MM.1S (cell line): ENCODE measurements at regions not wholly inside any gene's neighbourhood (a gene's known extent, or its start where the extent isn't known, plus 50 kb on each side); places are given as distances from the start of the nearest gene placed in this dataset.

Experiments used
- DNase-seq: peaks from one replicate; pipeline ENCODE4 v3.0.0-alpha.2; 2015
- H2AFZ ChIP-seq: fragments of 300-600 bp; sonication (generic); 2 replicates; pipeline ENCODE4 v1.6.0; 2016; ENCODE audit warnings: antibody characterized with exemption, low read length
- H3F3A ChIP-seq: fragments of 300-600 bp; sonication (generic); 2 replicates; pipeline ENCODE4 v1.6.1; 2016; ENCODE audit warnings: mild to moderate bottlenecking, antibody characterized with exemption, low read length, moderate library complexity, mixed read lengths; ENCODE audit not compliant: insufficient read depth
- H3K27ac ChIP-seq: fragments of 300-600 bp; sonication (generic); 2 replicates; pipeline ENCODE4 v1.5.1; 2016; ENCODE audit warnings: mild to moderate bottlenecking, low read length
- H3K27me3 ChIP-seq: fragments of 300-600 bp; sonication (generic); replicated peaks from 2 replicates; pipeline ENCODE4 v1.6.0; 2016; ENCODE audit warnings: low read length; ENCODE audit not compliant: insufficient read depth
- H3K36me3 ChIP-seq: fragments of 300-600 bp; sonication (generic); replicated peaks from 2 replicates; pipeline ENCODE4 v1.6.1; 2016; ENCODE audit warnings: mild to moderate bottlenecking, low read length, mixed read lengths; ENCODE audit not compliant: insufficient read depth
- H3K4me1 ChIP-seq: fragments of 300-600 bp; sonication (generic); 2 replicates; pipeline ENCODE4 v1.6.1; 2016; ENCODE audit warnings: low read length, mixed read lengths
- H3K4me2 ChIP-seq: fragments of 300-600 bp; sonication (generic); 2 replicates; pipeline ENCODE4 v1.6.0; 2016; ENCODE audit warnings: low read depth, low read length
- H3K4me3 ChIP-seq: fragments of 300-600 bp; sonication (generic); 2 replicates; pipeline ENCODE4 v1.5.1; 2016; ENCODE audit warnings: low read length, mixed read lengths
- H3K79me2 ChIP-seq: fragments of 300-600 bp; sonication (generic); 2 replicates; pipeline ENCODE4 v1.6.1; 2016; ENCODE audit warnings: mixed run types, low read length, mixed read lengths
- H3K9ac ChIP-seq: fragments of 300-600 bp; sonication (generic); 2 replicates; pipeline ENCODE4 v1.6.1; 2016; ENCODE audit warnings: low read length, mixed read lengths
- H3K9me2 ChIP-seq: fragments of 300-600 bp; sonication (generic); replicated peaks from 2 replicates; pipeline ENCODE4 v1.6.1; 2016; ENCODE audit warnings: mild to moderate bottlenecking, low read length, mixed read lengths; ENCODE audit not compliant: insufficient read depth
- H3K9me3 ChIP-seq: fragments of 300-600 bp; sonication (generic); replicated peaks from 2 replicates; pipeline ENCODE4 v1.6.1; 2016; ENCODE audit warnings: mild to moderate bottlenecking, low read length, mixed read lengths; ENCODE audit not compliant: insufficient read depth
- H4K20me1 ChIP-seq: fragments of 300-600 bp; sonication (generic); 2 replicates; pipeline ENCODE4 v1.6.1; 2016; ENCODE audit warnings: mild to moderate bottlenecking, low read length, moderate library complexity, mixed read lengths; ENCODE audit not compliant: insufficient read depth
- EZH2 ChIP-seq: fragments of 300-600 bp; sonication (generic); optimal IDR thresholded peaks from 2 replicates; pipeline ENCODE3; 2017; ENCODE audit warnings: low read depth, mild to moderate bottlenecking, antibody characterized with exemption, low read length, mixed read lengths
- EZH2phosphoT487 ChIP-seq: fragments of 300-600 bp; sonication (generic); IDR thresholded peaks from 2 replicates; pipeline ENCODE4 v1.6.1; 2018; ENCODE audit warnings: antibody characterized with exemption, low read length
- TF ChIP-seq, protein P1 (sequence below): fragments of 300-600 bp; sonication (generic); IDR thresholded peaks from 2 replicates; pipeline ENCODE4 v1.5.1; 2016; ENCODE audit warnings: antibody characterized with exemption, low read length, mixed read lengths

- no peak overlapping the region for H3K4me3 ChIP-seq
- no peaks in the 10 kb centered on the region for H3K27me3 ChIP-seq
- no peaks in the 10 kb centered on the region for H3K9me3 ChIP-seq
- H3K4me2 ChIP-seq: no peak overlapping the region
- no peaks in the 10 kb centered on the region for H3K36me3 ChIP-seq
- H2AFZ ChIP-seq: no peak overlapping the region
- H3K79me2 ChIP-seq: no peaks in the 10 kb centered on the region
- no peaks in the 10 kb centered on the region for H3K4me1 ChIP-seq
- no peak for DNase-seq
- TF ChIP-seq EZH2phosphoT487 (no peak), EZH2 (no peak)
- TF ChIP-seq, protein P1, sequence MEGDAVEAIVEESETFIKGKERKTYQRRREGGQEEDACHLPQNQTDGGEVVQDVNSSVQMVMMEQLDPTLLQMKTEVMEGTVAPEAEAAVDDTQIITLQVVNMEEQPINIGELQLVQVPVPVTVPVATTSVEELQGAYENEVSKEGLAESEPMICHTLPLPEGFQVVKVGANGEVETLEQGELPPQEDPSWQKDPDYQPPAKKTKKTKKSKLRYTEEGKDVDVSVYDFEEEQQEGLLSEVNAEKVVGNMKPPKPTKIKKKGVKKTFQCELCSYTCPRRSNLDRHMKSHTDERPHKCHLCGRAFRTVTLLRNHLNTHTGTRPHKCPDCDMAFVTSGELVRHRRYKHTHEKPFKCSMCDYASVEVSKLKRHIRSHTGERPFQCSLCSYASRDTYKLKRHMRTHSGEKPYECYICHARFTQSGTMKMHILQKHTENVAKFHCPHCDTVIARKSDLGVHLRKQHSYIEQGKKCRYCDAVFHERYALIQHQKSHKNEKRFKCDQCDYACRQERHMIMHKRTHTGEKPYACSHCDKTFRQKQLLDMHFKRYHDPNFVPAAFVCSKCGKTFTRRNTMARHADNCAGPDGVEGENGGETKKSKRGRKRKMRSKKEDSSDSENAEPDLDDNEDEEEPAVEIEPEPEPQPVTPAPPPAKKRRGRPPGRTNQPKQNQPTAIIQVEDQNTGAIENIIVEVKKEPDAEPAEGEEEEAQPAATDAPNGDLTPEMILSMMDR: no peak
- H3F3A ChIP-seq: no peaks in the 10 kb centered on the region
- H3K9ac ChIP-seq: no peak overlapping the region
- H4K20me1 ChIP-seq: no peaks in the 10 kb centered on the region
- H3K9me2 ChIP-seq: no peaks in the 10 kb centered on the region
- H3K27ac ChIP-seq: no peak overlapping the region
Observed at GRCh38 chr16:26598061-26598460, 468.7 kb upstream of the C16orf82 start.

DNA sequence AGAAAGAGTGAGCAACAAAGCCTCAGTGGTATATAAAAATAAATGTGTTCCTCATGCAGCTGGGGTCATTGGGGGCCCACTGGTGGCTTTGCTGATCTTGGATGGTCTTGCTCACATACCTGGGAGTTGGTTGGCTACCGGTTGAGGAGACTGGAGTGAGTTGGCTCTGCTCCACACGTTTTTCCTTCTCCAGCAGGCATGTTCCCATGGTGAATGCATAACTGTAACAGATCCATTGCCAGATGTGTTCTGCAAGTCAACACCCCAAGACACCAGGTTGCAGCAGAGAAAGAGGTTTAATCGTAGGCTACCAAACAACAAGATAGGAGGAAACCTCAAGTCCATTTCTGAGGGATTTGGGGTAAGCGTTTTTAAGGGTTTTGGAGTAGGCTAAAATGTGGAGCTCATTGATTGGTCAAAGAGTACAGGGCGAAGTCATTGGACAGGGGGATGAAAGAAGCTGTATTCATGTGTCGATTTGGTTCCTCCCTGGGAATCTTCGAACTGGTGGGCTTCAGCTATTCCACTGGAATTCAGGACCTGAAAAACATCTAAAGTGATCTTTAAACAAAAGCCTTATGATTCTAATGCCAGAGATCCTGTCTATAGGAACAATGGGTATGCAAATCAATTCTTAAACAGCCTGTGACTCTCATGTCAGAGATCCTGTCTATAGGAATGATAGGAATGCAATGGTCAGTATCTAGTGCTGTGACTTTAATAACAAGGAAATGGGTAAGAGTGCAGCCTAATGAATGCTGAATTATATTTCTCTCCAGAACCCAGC, 467.5 kb upstream of the C16orf82 start:
- no peaks in the 10 kb centered on the region for H4K20me1 ChIP-seq
- no peaks in the 10 kb centered on the region for H3F3A ChIP-seq
- H3K27me3 ChIP-seq: no peaks in the 10 kb centered on the region
- no peak overlapping the region for H3K4me2 ChIP-seq
- H3K27ac ChIP-seq: no peak overlapping the region
- TF ChIP-seq, protein P1: no peak
- no peak for TF ChIP-seq EZH2phosphoT487
- TF ChIP-seq EZH2: no peak
- H3K4me3 ChIP-seq: no peak overlapping the region
- no peaks in the 10 kb centered on the region for H3K79me2 ChIP-seq
- H3K36me3 ChIP-seq: no peaks in the 10 kb centered on the region
- no peaks in the 10 kb centered on the region for H3K9me2 ChIP-seq
- no peaks in the 10 kb centered on the region for H3K4me1 ChIP-seq
- DNase-seq: no peak
- H3K9ac ChIP-seq: no peak overlapping the region
- no peak overlapping the region for H2AFZ ChIP-seq
- H3K9me3 ChIP-seq: no peaks in the 10 kb centered on the region

- Histone ChIP-seq H3K27me3 (no peaks in the 10 kb centered on the region), H3K9me2 (no peaks in the 10 kb centered on the region), H3K4me2 (no peak overlapping the region), H3F3A (no peaks in the 10 kb centered on the region), H4K20me1 (no peaks in the 10 kb centered on the region), H3K79me2 (no peaks in the 10 kb centered on the region), H3K9ac (no peak overlapping the region), H3K27ac (no peak overlapping the region), H3K4me3 (no peak overlapping the region), H2AFZ (no peak overlapping the region), H3K4me1 (no peaks in the 10 kb centered on the region), H3K9me3 (no peaks in the 10 kb centered on the region), H3K36me3 (no peaks in the 10 kb centered on the region)
- TF ChIP-seq EZH2phosphoT487 (no peak), EZH2 (no peak)
- no peak for DNase-seq
Observed at GRCh38 chr16:26599785-26600104, 467.0 kb upstream of the C16orf82 start.

- no peaks in the 10 kb centered on the region for H3K36me3 ChIP-seq
- no peaks in the 10 kb centered on the region for H3K4me1 ChIP-seq
- H3K9ac ChIP-seq: no peak overlapping the region
- H3F3A ChIP-seq: no peaks in the 10 kb centered on the region
- H3K79me2 ChIP-seq: no peaks in the 10 kb centered on the region
- H4K20me1 ChIP-seq: no peaks in the 10 kb centered on the region
- no peaks in the 10 kb centered on the region for H3K27me3 ChIP-seq
- H3K4me2 ChIP-seq: no peak overlapping the region
- no peak overlapping the region for H3K27ac ChIP-seq
- H3K4me3 ChIP-seq: no peak overlapping the region
- no peak overlapping the region for H2AFZ ChIP-seq
- no peaks in the 10 kb centered on the region for H3K9me2 ChIP-seq
- DNase-seq: no peak
- no peaks in the 10 kb centered on the region for H3K9me3 ChIP-seq
- TF ChIP-seq, protein P1: no peak
- TF ChIP-seq EZH2phosphoT487 (no peak), EZH2 (no peak)
Observed at GRCh38 chr16:26601335-26601734, 465.4 kb upstream of the C16orf82 start.
